GM23248 (cell line): ENCODE measurements at regions not wholly inside any gene's neighbourhood (a gene's known extent, or its start where the extent isn't known, plus 50 kb on each side); places are given as distances from the start of the nearest gene placed in this dataset.
"Not testable (repeated sequence)": the region's sequence is repeated elsewhere in the genome, so short reads cannot be mapped to it uniquely, and the experiment has no call there.

Source experiments
- EZH2 ChIP-seq: fragments of 200-600 bp; sonication (generic); IDR thresholded peaks from 2 replicates; pipeline ENCODE4 v1.6.1; 2018; ENCODE audit warnings: antibody characterized with exemption, mild to moderate bottlenecking; ENCODE audit not compliant: insufficient read depth, poor library complexity, severe bottlenecking
- EZH2phosphoT487 ChIP-seq: fragments of 200-600 bp; sonication (generic); IDR thresholded peaks from 2 replicates; pipeline ENCODE4 v1.6.1; 2018; ENCODE audit warnings: antibody characterized with exemption, moderate library complexity, mild to moderate bottlenecking, low read depth; ENCODE audit not compliant: insufficient read depth

DNA sequence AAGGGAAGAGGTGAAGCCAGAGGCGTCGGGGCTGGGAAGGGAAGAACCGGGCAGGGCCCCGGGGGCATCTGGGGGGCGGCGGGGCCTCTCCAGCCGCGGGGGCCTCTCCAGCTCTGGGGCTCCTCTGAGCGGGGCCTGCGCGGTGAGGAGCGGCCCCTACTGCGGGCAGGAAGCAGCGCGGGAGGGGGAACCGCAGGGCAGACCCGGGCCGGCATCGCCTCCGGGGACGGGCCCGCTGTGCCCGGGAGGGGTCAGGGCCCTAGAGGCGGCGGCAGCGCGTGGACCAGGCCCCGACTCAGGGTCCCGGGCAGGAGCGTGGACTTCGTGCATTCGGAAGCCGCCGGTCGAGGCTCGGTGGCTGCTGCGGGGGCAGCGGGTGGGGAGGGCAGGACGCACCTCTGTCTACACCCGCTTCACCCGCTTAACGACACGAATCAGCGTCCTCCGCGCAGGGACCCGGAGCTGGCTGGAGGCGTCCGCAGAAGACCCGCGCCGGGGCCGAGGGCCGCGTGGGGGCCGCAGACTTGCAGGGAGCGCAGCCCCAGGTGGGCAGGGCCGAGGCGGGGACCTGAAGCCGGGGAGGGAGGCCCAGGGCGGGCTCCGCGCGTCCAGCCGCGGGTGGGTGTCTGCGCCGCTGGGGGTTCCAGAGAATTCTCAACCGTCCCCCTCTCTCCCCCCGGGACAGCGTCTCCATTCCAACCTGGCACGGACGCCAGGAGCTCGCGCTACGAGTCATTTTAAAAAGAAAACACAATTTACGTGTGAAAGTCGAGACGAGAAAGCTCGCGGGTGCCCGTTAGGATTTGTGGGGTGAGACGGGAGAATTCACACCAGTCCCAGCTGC lies 345.0 kb downstream of the ADGRD1 start:
- not testable (repeated sequence) for TF ChIP-seq EZH2phosphoT487, EZH2
